ENCODE measurements at regions not wholly inside any gene's neighbourhood (a gene's known extent, or its start where the extent isn't known, plus 50 kb on each side); places are given as distances from the start of the nearest gene placed in this dataset.

DNA sequence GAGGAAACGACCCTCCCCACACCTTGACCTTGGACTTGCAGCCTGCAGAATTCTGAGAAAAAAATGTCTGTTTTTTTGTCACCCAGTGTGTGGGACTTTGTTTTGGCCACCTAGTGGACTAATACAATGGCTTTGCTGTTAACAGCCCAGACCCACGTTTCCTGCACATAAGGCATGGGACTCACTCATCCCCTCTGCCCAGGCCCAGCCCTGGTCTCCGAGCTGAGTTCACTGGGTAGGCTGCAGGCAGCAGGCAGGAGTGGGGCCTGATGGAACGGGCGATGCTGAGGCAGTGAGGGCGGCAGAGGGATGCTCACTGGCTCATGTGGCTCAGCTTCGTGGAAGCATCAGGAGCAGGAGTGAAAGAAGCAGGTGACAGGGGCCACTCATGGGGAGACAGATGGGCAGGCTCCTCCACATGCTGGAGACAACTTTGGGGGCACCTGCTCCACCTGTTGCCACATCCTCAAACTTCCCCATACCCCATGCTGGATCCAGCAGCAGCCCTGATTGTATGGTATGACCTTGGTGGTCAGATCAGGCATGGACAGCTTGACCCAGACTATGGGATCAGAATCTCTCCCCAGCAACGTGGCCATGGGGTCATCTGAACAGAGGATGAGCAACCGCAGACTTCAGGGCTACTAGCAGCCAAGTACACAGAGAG is 65.8 kb upstream of the ANTXRL start:
- no peak overlapping the region for H3K27ac Mint-ChIP-seq
- TF ChIP-seq CTCF (IDR thresholded peaks at IDR 0.05) = no peak
- H3K36me3 Mint-ChIP-seq (ENCODE audit: low read depth) = no peaks in the 10 kb centered on the region
- H3K4me1 Mint-ChIP-seq = no peaks in the 10 kb centered on the region
- H3K4me3 Mint-ChIP-seq = no peak overlapping the region
- ATAC-seq (ENCODE audit: low read depth) (no peak), DNase-seq (no peak)
- ChIA-PET CTCF (no interaction called here), POLR2A (no interaction called here)
- peaks cover 1% of the 10 kb centered on the region for H3K27me3 Mint-ChIP-seq
- intact Hi-C loops (cut with micrococcal nuclease) = loop anchor here (10.0 kb wide), 1 partner anchor 986 kb away; no protein-coding TSS in a partner anchor
- no peaks in the 10 kb centered on the region for H3K9me3 Mint-ChIP-seq

- intact Hi-C loops (cut with micrococcal nuclease) = loop anchor here (10.0 kb wide), 1 partner anchor 988 kb away; no protein-coding TSS in a partner anchor
- Mint-ChIP-seq H3K36me3 (ENCODE audit: low read depth) (no peaks in the 10 kb centered on the region), H3K27me3 (no peaks in the 10 kb centered on the region), H3K9me3 (no peaks in the 10 kb centered on the region), H3K4me3 (no peak overlapping the region), H3K4me1 (no peaks in the 10 kb centered on the region), H3K27ac (no peak overlapping the region)
- no peak for TF ChIP-seq CTCF (IDR thresholded peaks at IDR 0.05)
- POLR2A ChIA-PET = no interaction called here
- ATAC-seq (ENCODE audit: low read depth) (no peak), DNase-seq (no peak)
- CTCF ChIA-PET = no interaction called here
Observed at GRCh38 chr10:46222364-46222935, 64.3 kb upstream of the ANTXRL start.

DNA sequence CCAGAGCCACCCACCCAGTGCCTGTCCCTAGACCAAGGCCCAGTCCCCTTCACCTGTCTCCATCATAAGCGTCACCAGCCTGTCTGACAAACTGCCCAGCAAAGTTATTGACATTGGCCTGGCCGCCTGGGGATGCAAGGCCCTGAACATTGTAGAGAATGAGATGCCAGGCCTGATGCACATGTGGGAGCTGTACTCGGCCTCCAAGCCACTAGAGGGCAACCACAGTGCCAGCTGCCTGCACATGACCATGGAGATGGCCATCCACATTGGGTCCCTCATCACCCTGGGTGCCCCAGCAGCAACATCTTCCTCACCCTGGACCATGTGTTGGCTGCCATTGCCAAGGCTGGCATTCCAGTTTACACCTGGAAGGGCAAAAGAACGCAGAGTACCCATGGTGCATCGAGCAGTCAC is 63.7 kb upstream of the ANTXRL start:
- intact Hi-C loops (cut with micrococcal nuclease) = loop anchor here (10.0 kb wide), 1 partner anchor 988 kb away; no protein-coding TSS in a partner anchor
- CTCF ChIA-PET = no interaction called here
- H3K4me1 Mint-ChIP-seq = no peaks in the 10 kb centered on the region
- TF ChIP-seq CTCF (IDR thresholded peaks at IDR 0.05) = no peak
- POLR2A ChIA-PET = no interaction called here
- no peaks in the 10 kb centered on the region for H3K9me3 Mint-ChIP-seq
- no peak overlapping the region for H3K4me3 Mint-ChIP-seq
- H3K36me3 Mint-ChIP-seq (ENCODE audit: low read depth) = no peaks in the 10 kb centered on the region
- no peak for DNase-seq
- no peaks in the 10 kb centered on the region for H3K27me3 Mint-ChIP-seq
- no peak overlapping the region for H3K27ac Mint-ChIP-seq
- no peak for ATAC-seq (ENCODE audit: low read depth)

DNA sequence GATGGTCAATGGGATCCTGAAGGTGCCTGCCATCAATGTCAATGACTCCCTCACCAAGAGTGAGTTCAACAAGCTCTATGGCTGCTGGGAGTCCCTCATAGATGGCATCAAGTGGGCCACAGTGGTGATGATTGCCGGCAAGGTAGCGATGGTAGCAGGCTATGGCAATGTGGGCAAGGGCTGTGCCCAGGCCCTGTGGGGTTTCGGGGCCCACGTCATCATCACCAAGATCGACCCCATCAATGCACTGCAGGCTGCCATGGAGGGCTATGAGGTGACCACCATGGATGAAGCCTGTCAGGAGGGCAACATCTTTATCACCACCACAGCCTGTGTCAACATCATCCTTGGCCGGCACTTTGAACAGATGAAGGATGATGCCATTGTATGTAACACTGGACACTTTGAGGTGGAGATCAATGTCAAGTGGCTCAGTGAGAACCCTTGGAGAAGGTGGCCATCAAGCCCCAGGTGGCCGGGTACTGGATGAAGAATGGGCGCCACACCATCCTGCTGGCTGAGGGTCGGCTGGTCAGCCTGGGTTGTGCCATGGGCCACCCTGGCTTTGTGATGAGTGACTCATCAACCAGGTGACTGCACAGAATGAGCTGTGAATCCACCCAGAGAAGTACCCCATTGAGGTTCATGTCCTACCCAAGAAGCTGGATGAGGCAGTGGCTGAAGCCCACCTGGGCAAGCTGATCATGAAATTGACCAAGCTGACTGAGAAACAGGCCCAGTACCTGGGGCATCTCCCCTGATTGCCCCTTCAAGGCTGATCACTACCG is 63.0 kb upstream of the ANTXRL start:
- CTCF ChIA-PET = no interaction called here
- intact Hi-C loops (cut with micrococcal nuclease) = loop anchor here (10.0 kb wide), 1 partner anchor 989 kb away; no protein-coding TSS in a partner anchor
- POLR2A ChIA-PET = no interaction called here
- H3K4me1 Mint-ChIP-seq = no peaks in the 10 kb centered on the region
- no peak for TF ChIP-seq CTCF (IDR thresholded peaks at IDR 0.05)
- H3K27me3 Mint-ChIP-seq = no peaks in the 10 kb centered on the region
- no peak for DNase-seq
- H3K9me3 Mint-ChIP-seq = no peaks in the 10 kb centered on the region
- no peak overlapping the region for H3K27ac Mint-ChIP-seq
- no peaks in the 10 kb centered on the region for H3K36me3 Mint-ChIP-seq (ENCODE audit: low read depth)
- ATAC-seq (ENCODE audit: low read depth) = no peak
- H3K4me3 Mint-ChIP-seq = no peak overlapping the region

DNA sequence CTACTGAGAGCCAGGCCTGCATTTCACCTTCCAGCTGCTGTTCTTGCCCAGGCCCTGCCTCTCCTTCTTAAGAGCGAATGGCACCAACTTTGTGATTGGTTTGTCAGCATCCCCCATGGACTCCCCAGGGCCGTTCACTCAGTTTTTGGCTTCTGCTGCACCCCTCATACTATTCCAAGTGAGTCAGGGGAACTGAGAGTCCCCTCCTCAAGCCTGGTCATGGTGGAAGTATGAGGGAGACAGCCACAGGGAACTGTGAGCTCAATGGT is 62.4 kb upstream of the ANTXRL start:
- intact Hi-C loops (cut with micrococcal nuclease) = loop anchor here (10.0 kb wide), 1 partner anchor 990 kb away; no protein-coding TSS in a partner anchor
- Mint-ChIP-seq H3K27ac (no peak overlapping the region), H3K27me3 (no peaks in the 10 kb centered on the region), H3K9me3 (peaks cover 2% of the 10 kb centered on the region), H3K4me1 (no peaks in the 10 kb centered on the region), H3K4me3 (no peak overlapping the region), H3K36me3 (ENCODE audit: low read depth) (no peaks in the 10 kb centered on the region)
- no peak for TF ChIP-seq CTCF (IDR thresholded peaks at IDR 0.05)
- DNase-seq = no peak
- POLR2A ChIA-PET = no interaction called here
- CTCF ChIA-PET = no interaction called here
- no peak for ATAC-seq (ENCODE audit: low read depth)
